ENCODE measurements at regions not wholly inside any gene's neighbourhood (a gene's known extent, or its start where the extent isn't known, plus 50 kb on each side); places are given as distances from the start of the nearest gene placed in this dataset.

DNA sequence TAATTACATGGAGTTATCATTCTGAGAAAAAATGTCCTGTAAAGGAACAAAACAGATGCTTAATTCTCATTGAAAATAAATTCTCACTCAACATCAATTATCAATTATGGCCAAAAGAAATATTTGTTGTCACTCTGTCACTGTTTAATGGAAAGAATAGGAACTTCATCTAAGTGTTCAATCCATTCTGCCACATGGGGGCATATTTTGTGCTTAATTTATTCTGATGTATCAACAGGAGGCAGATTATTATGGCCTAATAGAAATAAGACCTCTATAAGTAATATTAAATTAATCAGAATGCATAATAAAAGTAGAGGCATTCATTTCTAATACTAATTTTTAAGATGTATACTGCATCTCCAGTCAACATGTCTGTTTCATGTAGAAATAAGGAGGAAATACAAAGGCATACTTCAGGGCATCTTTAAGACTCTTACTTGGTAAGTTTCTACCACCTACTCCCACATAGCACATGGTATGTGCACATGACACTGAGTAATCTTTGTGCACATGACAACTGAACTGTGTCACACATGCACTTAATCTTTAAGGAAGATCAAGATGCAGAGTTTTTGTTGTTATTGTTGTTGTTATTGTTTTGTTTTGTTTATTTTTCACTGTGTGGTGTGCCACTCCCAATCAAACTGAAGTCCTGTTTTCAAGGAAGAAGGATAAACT, 420.4 kb upstream of the SEMA3A start:
- DNase-seq = no peak

DNA sequence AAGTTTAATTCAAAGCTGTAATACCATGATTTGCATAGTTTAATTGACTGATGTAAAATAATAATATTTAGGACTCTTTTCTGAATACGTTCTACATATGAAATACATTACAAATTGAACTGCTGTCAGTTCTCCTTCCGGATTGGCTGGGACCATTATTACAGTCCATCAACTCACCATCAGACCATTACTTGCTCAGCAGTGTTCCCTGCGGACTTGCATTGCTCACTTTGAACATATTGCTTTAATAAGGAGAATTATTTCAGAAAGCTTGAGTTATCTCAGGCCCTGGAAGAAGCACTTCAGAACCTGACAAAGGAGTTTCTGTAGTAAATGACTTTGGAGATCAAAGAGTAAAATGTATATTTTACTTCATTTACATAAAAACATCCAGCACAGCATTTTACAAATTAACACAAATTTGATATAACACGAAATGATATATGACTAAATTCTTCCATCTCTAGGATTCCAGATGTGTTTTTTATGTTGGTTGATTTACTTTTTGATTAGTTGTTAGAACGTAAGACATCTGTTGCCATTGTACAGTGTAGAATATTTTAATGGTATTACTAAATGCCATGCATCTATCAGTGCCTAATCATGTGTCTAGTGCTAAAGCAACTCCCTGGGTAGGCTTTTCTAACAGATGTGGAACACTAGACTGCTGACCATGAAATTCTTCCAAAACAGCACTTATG, 418.5 kb upstream of the SEMA3A start:
- DNase-seq = no peak

DNA sequence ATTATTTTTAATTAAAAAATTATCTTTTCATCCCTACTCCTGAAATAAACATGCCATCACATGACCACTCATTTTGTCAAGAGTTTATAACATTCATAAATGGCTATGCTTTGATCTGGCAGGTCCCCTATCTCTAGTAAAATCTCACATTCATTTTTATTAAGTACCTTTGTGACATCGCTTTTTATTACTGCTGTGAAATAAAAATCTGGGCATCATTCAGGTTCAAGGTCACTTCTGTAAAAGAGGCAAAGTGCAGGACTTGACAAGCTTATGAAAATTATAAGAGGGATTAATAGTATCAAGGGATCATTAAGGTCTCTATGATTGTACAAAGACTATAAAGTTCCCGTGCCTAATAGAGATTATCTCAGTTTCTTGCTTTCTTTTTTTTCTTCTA, 416.8 kb upstream of the SEMA3A start:
- no peak for DNase-seq

DNA sequence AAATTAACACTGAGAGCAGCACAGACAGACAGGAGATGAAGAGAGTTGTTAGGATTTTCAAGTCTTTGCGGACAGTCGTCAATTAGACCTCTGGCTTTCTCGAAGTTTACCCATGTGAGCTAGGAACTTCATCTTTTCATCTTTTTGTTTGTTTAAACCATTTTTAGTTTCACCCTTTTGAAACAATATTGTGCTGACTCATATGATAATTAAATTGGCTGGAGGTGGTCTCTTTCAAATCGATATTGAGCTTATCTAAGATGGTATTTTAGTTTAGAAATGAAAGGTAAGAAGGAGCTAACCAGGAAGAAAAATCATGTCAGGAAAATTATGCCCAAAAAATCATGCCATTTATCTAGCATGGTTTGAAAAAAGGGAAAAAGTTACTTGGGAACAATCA, 415.8 kb upstream of the SEMA3A start:
- DNase-seq = no peak

- no peak for DNase-seq
These were observed 410.7 kb upstream of the SEMA3A start for GRCh38 chr7:84605301-84605700.

GRCh38 chr7:84603545-84603944, 409.0 kb upstream of the SEMA3A start:
- no peak for DNase-seq

GRCh38 chr7:84595026-84595425, 400.4 kb upstream of the SEMA3A start:
- no peak for DNase-seq

DNA sequence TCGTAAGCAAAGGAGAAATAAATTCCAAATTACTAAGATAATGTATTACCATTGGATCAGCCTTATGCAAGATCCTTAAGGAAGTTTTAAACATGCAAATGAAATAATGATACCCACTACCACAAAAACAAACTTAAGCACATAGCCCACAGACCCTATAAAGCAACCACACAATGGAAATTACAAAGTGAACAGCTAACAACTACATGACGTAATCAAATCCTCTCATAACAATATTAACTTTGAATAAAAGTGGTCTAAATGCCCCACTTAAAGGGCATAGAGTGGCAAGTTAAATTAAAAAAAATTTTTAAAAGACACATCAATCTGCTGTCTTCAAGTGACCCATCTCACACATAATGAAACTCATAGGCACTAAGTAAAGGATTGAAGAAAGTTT, 397.3 kb upstream of the SEMA3A start:
- no peak for DNase-seq

- no peak for DNase-seq
These were observed 394.4 kb upstream of the SEMA3A start for GRCh38 chr7:84589012-84589411.

- DNase-seq = no peak
These were observed 388.7 kb upstream of the SEMA3A start for GRCh38 chr7:84583331-84583730.

DNA sequence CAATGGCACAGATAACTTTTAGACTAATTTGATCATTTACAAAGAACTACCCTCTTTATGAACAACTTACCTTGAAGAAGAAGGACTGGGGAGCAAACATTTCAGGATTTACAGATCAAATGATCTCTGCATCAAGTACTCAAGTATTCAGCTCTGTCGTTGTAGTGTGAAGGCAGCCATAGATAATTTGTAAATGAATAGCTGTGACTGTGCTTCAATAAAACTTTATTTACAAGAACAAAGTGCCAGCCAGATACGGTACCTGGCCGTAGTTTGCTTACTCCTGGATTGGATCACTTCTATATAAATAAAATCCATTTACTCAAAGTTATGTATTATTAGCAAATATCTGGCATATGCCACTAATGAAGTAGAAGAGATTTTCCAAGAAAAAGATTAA, 388.2 kb upstream of the SEMA3A start:
- no peak for DNase-seq

DNA sequence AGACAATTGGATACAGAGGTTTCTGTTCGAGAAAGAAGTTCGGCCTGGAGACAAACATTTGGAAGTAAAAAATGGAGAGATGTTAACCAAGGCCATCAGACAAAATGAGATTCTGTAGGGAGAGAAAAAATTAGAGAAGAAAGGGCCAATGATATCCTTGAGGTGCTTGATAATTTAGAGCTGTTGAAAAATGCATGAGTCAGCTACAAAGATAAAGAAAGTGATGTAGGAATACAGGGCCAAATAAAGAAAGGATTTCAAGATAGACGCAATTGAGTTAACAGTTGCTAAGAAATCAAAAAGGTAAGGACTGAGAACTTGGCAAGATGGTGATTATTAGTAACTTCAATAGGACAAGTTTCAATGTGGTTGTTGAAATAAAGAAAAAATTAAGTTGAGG, 384.2 kb upstream of the SEMA3A start:
- DNase-seq = no peak

DNA sequence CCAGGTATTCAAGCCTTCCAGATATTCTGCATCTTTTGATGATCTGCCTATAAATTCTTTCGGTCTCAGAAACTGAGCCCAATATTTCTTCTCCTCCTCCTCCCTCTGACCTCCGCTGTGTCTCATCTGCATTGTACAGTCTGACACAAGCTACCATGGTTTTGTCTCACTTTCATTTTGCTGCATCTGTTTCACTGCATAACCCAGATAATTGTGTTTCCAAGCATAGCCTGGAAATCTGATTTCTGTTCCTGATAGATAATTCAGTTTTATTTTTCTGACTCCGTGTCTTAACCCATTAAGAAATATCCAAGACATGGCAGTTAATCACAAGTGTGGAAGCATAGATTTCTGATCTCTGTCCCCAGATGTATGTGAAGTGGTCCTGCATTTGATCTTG, 374.2 kb upstream of the SEMA3A start:
- no peak for DNase-seq

DNA sequence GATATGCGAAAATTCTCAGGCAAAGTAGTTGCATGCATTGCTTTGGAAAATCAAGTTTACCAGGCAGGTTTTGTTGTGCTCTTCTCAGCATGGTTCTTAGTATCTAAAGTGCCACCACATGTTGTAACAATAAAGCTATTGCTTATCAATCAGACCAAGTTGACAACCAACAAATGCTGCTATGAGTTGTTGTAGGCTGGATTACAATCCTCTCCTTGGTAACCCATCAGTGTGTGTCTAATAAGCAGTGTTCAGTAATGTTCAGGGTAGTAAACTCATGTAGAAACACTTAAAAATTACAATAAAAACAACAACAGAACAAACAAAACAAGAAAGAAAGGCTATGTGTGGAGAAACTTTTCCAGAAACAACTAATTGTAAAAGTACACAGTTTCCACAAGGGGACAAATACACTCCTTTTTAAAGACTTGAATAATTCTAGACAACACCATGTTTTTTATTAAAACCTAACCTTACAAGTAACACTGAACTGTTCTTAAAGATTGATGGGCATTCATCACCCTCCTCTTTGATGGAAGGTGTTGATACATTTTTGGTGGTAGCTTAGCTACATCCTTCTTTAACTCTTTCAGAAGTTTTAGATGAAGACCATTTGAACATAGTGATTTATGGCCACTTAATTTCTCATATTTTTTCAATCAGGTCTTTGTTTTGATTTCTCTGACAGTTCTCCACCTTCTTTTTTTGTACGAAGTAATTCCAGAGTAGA, 370.9 kb upstream of the SEMA3A start:
- DNase-seq = no peak

GRCh38 chr7:84553711-84554110, 359.1 kb upstream of the SEMA3A start:
- DNase-seq = no peak

GRCh38 chr7:84549409-84549808, 354.8 kb upstream of the SEMA3A start:
- no peak for DNase-seq

DNA sequence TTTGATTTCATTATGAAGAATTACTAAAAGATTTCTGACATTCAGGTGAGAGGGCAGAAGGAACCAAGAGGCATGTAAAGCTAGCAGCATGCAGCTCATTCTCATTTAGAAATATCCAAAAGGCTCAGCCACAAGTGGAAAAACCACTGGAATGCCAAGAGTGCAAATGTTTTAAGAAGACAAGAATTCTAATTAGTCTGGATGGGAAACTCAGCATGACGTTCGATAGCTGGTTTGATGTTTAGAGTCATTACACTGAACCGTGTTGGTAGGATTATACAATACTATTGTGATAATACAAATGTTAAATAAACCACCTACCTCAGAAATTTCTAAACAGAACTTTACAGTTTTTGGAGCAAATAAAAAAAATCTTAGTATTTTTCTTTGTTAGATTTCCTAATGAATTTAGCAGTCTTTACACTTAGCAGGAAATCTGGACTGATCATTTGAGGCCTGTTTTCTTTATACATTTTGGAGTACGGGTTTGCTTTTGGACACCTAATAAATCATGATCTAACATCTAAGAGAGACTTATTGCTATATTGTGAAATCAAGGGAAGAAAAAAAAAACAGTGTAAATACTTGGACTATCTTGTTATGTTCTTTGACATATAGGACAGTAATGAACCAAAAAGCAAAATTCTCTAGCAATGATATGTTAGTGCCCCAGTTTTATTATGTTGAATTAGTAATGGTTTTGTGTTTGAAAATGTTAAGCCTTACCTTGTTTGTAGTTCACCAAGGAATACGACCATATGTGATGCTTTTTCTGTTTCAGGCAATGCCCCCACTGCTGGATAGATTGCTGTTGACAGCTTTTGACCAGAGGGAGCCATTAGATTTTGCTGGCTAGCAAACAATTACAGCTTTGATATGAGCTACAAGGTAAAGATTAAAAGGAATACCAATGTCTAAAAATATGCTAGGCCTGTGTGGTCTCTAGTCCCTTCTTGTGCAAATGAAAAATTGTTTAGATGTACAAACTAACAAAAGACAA, 354.1 kb upstream of the SEMA3A start:
- no peak for DNase-seq

- DNase-seq = no peak
These were observed 352.7 kb upstream of the SEMA3A start for GRCh38 chr7:84547331-84547730.

GRCh38 chr7:84546403-84546802, 351.8 kb upstream of the SEMA3A start:
- no peak for DNase-seq

DNA sequence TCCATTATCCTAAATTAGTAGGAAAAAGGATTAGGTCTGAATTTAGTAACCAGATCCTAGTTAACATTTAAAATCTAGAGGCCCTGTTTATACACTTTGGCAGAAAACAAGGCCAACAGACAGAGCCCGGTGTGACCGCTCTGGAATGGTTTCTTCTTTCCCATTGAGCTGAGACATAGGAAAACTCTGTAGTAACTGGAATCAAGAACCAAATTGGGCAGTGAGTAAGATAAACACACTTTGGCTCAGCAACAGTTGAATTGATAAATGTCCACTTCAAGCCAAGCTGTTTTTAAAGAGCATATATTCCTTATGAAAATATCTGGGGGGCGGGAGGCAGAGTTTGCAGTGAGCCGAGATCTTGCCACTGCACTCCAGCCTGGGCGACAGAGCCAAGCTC, 343.7 kb upstream of the SEMA3A start:
- no peak for DNase-seq

DNA sequence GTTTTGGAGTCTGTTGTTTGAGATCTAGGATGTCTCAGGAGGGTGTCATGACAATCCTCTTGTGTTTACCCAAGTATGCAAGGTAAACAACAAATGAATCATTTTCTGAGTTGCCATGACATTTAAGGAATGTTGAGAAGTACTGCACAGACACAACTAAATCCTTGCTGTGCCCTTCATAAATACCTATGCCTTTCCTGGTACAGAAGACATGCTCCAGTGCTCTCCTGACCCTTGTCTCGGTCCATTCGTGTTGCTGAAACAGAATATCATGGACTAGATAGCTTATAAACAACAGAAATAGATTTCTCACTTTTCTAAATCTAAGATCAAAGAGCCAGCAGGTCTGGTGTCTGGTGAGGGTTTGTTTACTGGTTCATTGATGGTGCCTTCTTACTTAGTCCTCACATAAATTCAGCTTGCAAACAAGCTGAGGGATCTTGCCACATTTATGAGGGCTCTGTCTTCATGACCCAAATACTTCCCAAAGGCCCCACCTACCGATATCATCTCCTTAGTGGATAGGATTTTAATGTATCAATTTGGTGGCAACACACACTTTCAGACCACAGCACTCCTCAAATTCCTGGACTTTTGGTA, 341.8 kb upstream of the SEMA3A start:
- no peak for DNase-seq

GRCh38 chr7:84535580-84536270, 341.1 kb upstream of the SEMA3A start:
- no peak for DNase-seq

Measured in SHP77 treated with DMSO at 0.1 percent for 48 hours (cell line).